A204.1 (cell line): ENCODE measurements at regions not wholly inside any gene's neighbourhood (a gene's known extent, or its start where the extent isn't known, plus 50 kb on each side); places are given as distances from the start of the nearest gene placed in this dataset.

Experiments
- FAIRE-seq: peaks from 2 replicates; lab custom pipeline; 2012; peaks lifted over from hg19 to GRCh38; lab: Jason Lieb, UNC

GRCh38 chr11:28598531-28598930 lies 490.3 kb downstream of the METTL15 start:
- no peak for FAIRE-seq

DNA sequence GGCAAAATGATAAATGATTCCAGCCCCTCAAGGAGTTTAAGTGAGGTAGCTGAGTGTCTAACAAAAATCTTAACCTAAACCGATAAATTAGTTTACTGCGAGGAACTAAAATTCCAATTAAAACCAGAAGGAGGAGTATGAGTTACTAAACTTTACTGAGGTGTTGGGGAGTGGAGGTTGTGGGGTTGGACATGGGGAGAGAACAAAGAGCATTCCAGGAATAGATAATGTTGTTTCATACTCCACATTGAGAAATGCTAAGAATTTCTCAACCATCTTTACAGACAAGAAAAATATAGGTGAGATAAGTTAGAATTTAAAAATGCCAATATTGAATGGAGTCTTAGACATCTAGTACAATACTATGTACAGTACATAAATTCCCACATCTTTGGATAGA lies 488.6 kb downstream of the METTL15 start:
- FAIRE-seq, result no peak

DNA sequence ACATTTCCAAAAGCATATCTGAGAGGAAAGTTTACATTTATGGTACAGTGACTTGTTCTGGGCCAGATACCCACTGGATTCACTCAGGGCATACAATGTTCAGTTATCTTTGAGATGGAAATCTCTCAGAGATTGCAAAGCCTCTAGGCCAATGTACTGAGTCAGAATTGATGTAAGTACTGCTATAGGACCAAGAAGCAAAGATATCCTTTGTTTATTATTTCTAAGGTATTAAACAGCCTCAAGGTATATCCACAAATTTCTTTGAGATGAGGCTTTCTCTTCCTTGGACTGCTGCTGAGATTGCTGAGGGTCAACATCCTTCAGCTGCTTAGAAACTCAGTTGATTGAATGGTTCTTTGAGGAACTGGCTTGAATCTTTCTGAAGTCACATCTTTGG lies 484.0 kb downstream of the METTL15 start:
- FAIRE-seq, result no peak

- FAIRE-seq, result no peak
Observed at GRCh38 chr11:28584992-28585391, 476.8 kb downstream of the METTL15 start.

DNA sequence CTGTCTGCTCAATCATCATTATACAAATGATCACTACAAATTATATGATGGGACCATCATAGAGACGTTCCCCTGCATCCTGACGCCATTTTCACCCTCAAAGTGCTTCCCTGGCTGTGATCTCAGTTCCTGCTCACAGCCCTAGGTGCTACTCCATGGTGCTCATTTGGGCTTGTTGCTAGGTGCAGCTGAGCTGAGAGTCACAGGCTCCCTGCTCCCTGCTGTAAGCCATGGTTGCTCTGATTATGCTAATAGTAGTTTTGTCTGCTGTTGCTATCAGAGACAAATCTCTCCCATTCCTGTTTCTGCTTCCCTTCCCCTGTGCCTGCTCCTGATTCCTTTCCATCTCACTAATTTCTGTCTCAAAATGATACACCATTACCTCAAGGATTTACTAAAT lies 474.3 kb downstream of the METTL15 start:
- no peak for FAIRE-seq

DNA sequence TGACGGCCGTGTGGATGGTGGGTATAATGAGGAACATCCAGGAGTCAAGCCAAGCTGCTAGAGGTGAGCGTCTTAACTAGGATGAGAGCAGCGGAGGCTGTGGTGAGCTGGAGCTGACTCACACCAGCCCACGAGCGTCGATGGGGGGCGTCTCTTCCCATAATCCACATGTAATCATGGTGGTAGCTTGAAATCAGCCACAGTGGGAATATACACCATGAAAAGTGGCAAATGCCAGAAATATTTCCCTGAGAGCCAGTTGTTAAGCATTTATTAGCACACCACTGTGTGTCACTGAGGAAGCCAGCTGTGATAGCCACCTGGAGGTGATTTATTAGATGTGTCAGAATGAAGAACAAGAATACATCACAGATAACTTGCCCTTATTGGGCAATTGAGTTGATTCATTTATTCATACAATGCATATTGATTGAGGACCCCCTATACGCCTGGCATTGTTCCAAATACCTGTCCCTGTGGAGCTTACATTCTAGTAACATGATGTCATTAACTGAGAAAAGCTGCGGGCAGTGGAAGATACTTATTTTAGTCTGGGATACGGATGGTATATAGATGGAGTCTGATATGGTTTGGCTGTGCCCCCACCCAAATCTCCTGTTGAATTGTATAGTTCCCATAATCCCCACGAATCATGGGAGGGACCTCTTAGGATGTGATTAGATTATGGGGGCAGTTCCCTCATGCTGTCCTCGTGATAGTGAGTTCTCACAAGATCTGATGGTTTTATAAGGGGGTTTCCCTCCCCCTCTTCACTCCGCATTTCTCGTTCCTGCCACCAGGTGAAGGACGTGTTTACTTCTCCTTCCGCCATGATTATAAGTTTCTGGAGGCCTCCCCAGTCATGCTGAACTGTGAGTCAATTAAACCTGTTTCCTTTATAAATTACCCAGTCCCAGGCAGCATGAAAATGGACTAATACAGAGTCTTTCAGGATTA lies 473.4 kb downstream of the METTL15 start:
- no peak for FAIRE-seq

DNA sequence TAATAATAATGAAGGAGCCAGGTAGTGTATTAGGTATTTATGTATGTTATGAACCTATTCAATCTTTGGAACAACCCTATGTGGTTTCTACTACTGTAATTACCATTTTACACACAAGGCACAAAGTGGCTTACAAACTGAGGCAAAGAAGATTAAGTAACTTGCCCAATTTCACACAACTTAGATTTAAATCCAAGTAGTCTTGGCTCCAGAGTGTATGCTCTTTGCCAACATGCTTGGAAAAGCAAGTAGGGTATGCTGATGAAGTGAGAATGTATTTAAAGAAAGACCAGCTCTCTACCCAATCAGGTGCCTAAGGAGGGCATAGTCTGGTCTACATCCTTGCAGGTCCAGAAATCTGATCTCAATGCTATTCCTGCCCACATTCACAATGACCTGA lies 463.2 kb downstream of the METTL15 start:
- FAIRE-seq, result no peak

DNA sequence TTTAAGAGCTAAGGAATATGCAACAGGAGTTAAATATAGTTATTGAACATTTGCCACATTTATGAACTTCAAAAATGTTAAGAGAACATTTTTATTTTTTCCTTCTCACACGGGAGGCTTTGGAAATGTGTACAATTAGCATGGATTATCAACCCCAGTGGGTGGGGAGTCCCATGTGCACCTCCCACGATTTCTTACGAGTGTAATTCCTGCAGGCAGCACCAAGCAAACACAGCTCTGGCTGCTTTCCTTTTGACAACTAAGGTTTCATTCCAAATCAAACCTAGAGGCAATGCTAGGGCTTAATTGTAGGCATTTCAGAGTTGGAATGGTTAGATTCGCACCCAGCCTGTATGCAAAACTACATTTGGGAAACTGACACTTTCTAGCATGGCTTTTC lies 460.9 kb downstream of the METTL15 start:
- no peak for FAIRE-seq

GRCh38 chr11:28566339-28567089 lies 458.3 kb downstream of the METTL15 start:
- no peak for FAIRE-seq

- no peak for FAIRE-seq
Observed at GRCh38 chr11:28559492-28559891, 451.3 kb downstream of the METTL15 start.

GRCh38 chr11:28547321-28547741 lies 439.1 kb downstream of the METTL15 start:
- no peak for FAIRE-seq

- no peak for FAIRE-seq
Observed at GRCh38 chr11:28545536-28545935, 437.3 kb downstream of the METTL15 start.

DNA sequence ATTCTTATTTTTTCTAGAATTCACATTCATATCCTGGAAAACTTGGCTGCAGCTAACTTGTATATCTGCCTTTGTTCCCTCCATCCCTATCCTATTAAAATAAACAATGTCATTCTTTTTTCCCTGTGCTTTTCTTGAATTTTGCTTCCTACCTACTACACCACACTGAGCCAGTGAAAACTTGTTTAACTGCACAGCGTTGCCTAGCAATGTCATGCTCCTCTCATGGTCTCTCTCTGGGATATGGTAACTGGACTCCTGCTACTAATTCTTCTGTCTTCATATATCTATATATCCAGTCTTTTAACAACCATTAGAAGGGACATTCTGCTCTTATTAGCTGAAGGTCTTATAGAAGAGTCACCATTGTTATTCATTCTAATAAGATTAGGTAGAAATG lies 434.4 kb downstream of the METTL15 start:
- FAIRE-seq, result no peak

DNA sequence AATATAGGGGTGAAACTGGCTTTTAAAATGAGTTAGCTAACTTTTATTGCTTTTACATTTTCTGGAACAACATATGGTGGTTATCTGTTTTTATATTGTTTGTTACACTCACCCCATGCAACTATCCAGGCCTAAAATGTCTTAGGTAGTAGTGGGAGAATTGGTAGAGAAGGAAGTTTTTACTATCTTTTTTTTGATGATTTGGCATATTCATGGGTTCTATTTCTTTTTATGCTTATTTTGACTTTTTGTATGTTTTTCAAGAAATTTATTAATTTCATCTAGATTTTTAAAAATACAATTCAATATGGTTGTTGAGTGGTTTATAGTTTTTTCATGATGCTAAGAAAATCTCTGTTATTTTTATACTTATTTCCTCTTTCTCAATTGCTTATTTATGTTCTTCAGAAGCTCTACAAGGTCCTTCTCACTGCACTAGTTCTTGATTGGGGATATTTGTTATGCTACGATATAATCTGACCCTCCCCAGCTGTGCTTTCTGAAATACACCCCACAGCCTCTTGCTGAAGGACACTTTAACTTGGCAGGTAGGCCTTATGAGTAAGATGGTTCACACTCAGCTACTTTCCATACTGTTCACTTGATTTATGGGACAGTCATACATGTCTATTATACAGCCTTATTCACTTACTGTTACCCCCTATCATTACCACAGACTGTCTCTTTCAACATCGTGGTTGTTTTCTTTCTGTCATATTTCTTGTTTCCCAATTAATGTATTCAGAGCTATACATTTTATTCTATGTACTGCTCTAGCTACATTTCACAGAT lies 431.2 kb downstream of the METTL15 start:
- no peak for FAIRE-seq

DNA sequence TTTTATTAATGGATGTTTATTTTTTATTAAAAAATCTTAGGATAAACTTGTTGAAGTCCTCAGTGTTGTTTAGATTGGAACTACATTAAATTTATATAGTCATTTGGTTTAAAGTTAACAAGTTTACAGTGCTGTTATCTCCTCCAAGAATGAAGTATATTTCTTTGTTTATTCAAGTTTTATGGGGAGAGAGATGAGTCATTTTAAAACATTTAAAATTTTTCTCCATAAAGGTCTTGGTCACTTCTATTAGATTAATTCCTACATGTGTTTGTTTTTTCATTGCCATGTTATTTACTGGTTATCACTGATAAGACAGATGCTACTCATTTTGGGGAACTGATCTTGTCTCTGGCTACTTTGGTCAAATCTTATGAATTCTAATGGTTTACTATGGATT lies 429.6 kb downstream of the METTL15 start:
- FAIRE-seq, result peak; percentile 30

DNA sequence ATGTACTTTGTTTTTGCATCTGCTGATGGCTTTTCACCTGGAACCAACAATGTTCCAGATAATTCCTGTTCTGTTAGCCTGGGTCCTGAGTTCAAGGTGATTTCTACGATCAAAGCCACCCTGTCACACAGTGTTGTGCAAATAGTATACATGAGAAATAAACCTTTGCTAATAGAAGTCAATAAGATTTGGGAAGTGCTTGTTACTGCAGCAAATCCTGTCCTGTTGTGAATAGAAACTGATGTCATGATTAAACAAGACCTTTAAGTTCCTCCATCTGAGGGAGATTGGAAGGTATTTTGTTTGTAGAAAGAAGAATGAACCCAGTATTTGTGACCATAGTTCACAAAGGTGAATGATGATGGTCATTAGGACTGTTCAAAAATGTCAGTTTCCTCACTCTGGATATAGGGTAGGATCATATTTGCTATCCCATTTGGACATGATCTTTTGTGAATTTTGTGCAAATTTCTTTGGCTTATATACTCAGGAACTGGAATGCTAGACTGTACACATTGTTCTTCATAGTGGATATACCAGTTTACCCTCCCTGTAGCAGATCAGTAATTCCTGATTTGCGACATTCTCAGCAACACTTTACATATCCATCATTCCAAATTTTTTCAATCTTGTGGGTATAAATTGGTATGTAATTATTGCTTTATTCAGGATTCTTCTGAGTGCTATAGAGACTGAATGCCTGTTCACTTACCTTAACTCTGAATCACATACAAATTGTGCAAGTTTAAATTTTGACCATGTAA lies 428.5 kb downstream of the METTL15 start:
- FAIRE-seq, result no peak

DNA sequence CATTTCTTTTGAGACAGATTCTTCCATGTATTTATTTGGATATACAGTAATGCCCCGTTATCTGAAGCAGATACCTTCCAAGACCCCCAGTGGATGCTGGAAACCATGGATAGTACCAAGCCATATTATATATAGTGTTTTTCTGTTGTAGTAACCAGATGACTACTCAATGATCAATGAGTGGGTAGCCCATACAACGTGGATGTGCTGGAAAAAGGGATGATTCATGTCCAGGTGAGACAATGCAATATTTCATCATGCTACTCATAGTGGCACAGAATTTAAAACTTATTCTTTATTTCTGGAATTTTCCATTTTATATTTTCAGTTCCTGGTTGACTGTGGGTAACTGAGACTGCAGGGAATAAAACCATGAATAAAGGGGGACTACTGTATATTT lies 427.5 kb downstream of the METTL15 start:
- FAIRE-seq, result no peak

- FAIRE-seq, result peak; percentile 95
Observed at GRCh38 chr11:28529540-28530410, 421.6 kb downstream of the METTL15 start.

- FAIRE-seq, result no peak
Observed at GRCh38 chr11:28529046-28529445, 420.9 kb downstream of the METTL15 start.

GRCh38 chr11:28528217-28528616 lies 420.0 kb downstream of the METTL15 start:
- no peak for FAIRE-seq

DNA sequence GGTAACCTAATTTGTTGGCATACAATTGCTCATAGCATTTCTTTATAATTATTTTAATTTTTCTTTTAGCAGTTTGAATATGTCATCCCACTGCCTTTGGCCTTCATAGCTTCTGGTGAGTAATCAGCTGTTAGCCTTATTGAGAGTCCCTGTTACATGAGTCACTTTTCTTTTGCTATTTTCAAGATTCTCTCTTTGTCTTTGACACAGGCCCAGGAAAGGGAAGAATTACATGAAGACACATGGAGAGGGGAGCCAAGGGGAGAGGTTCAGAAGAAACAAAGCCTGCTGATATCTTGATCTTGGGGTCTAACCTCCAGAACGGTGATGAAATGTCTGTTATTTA lies 418.2 kb downstream of the METTL15 start:
- FAIRE-seq, result no peak
